VCaP (cell line): ENCODE measurements at regions not wholly inside any gene's neighbourhood (a gene's known extent, or its start where the extent isn't known, plus 50 kb on each side); places are given as distances from the start of the nearest gene placed in this dataset.

Experiments used
- H3K27ac ChIP-seq: fragments of 450-650 bp; 2 replicates; pipeline ENCODE4 v1.5.1; 2017
- TF ChIP-seq, protein P1 (sequence below): fragments of 450-650 bp; conservative IDR thresholded peaks from 2 replicates; pipeline ENCODE4 v1.5.1; 2017; ENCODE audit warnings: mild to moderate bottlenecking, moderate library complexity

- TF ChIP-seq, protein P1, sequence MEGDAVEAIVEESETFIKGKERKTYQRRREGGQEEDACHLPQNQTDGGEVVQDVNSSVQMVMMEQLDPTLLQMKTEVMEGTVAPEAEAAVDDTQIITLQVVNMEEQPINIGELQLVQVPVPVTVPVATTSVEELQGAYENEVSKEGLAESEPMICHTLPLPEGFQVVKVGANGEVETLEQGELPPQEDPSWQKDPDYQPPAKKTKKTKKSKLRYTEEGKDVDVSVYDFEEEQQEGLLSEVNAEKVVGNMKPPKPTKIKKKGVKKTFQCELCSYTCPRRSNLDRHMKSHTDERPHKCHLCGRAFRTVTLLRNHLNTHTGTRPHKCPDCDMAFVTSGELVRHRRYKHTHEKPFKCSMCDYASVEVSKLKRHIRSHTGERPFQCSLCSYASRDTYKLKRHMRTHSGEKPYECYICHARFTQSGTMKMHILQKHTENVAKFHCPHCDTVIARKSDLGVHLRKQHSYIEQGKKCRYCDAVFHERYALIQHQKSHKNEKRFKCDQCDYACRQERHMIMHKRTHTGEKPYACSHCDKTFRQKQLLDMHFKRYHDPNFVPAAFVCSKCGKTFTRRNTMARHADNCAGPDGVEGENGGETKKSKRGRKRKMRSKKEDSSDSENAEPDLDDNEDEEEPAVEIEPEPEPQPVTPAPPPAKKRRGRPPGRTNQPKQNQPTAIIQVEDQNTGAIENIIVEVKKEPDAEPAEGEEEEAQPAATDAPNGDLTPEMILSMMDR = no peak
- H3K27ac ChIP-seq = no peak overlapping the region
These were observed 382.1 kb upstream of the CDH20 start for GRCh38 chr18:60951091-60951490.

DNA sequence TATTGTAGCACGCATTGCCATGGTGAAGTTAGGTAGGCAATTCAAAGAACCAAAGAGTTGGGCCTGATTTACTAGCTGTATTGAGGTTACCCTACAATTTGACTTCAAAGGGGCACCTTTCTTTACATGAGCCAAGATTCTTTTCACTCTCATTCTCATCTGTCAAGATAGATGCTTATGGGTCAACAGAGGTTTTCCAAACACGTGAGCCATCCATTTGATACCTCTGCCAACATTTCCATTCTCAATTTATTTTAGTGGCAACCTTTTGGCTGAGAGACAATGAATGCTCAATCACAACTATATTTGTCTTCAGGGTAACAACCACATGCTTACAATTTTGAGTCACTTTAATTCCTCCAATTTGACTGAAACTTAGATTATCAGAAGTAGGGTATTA lies 370.6 kb upstream of the CDH20 start:
- TF ChIP-seq, protein P1 = no peak
- H3K27ac ChIP-seq = no peak overlapping the region

DNA sequence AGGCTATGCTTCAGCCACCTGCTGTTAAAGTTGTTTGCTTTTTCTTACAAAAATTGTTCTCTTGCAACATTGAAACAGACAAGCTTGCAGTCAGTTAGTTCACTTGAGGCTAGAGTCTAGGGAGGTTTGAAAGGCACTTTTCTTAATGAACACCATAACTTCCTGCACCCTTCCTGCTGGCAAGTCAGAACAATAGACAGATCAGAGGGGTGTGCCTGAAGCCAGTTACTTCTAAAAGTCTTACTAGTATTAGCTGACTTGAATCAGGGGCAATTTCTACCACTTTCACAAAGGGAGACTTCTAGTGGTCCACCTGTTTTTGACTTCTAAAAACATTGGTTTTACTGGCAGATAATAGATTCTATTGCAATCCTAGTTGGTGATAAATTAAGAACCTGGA lies 367.4 kb upstream of the CDH20 start:
- TF ChIP-seq, protein P1 = no peak
- H3K27ac ChIP-seq = no peak overlapping the region

- H3K27ac ChIP-seq = no peak overlapping the region
- TF ChIP-seq, protein P1 = no peak
These were observed 366.4 kb upstream of the CDH20 start for GRCh38 chr18:60966876-60967275.

DNA sequence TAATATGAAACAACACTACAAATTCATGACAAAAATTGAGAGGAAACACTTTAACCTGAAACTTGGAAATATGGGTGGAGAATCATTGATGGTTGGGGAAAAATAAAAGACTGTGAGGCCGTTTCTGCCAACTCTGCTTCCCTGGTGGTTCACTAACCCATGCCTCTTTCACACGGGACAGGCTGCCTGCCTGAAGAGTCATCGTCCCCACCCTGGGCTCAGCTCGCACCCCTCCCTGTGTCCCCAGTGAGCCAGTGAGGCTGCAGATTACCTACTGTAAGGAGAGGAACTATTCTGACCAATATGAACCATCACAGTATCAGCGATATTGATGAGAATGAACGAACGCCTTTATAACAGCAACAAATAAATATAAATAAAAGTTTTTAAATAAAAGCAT lies 357.8 kb upstream of the CDH20 start:
- TF ChIP-seq, protein P1 = no peak
- no peak overlapping the region for H3K27ac ChIP-seq

DNA sequence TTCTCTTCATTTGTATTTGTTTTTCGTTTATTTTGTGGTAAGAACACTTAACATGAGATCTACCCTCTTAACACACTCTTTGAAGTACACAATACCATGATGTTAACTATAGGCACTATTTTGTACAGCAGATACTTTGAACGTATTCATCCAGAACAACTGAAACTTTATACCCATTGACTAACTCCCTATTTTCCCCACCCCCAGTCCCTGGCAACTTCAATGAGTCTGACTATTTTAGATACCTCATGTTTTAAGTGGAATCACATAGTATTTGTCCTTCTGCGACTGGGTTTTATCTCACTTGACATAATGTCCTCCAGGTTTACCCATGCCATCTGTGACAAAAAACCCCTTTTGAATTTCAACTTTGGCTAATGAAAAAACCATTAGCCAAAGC lies 356.3 kb upstream of the CDH20 start:
- no peak overlapping the region for H3K27ac ChIP-seq
- TF ChIP-seq, protein P1 = no peak

- no peak overlapping the region for H3K27ac ChIP-seq
- TF ChIP-seq, protein P1 = no peak
These were observed 354.9 kb upstream of the CDH20 start for GRCh38 chr18:60978338-60978737.

GRCh38 chr18:60980422-60981005 lies 352.7 kb upstream of the CDH20 start:
- H3K27ac ChIP-seq = no peak overlapping the region

More at GRCh38 chr18:60980422-60981005, 352.7 kb upstream of the CDH20 start:
- TF ChIP-seq, protein P1 = no peak
